ENCODE measurements at regions not wholly inside any gene's neighbourhood (a gene's known extent, or its start where the extent isn't known, plus 50 kb on each side); places are given as distances from the start of the nearest gene placed in this dataset.

- DNase-seq, result no peak
Measured at GRCh38 chr12:93043877-93044209, 114.7 kb upstream of the EEA1 start.

- DNase-seq, result no peak
Measured at GRCh38 chr12:93047118-93047517, 118.0 kb upstream of the EEA1 start.

- DNase-seq, result no peak
Measured at GRCh38 chr12:93048656-93049055, 119.6 kb upstream of the EEA1 start.

GRCh38 chr12:93050026-93050747 lies 121.1 kb upstream of the EEA1 start:
- DNase-seq, result no peak

- no peak for DNase-seq
Measured at GRCh38 chr12:93050748-93051081, 121.6 kb upstream of the EEA1 start.

- DNase-seq, result no peak
Measured at GRCh38 chr12:93054021-93054420, 124.9 kb upstream of the EEA1 start.

- no peak for DNase-seq
Measured at GRCh38 chr12:93055221-93055620, 126.1 kb upstream of the EEA1 start.

- no peak for DNase-seq
Measured at GRCh38 chr12:93056971-93057535, 128.0 kb upstream of the EEA1 start.

- DNase-seq, result no peak
Measured at GRCh38 chr12:93058280-93058679, 129.2 kb upstream of the EEA1 start.

- DNase-seq, result no peak
Measured at GRCh38 chr12:93059288-93059687, 130.2 kb upstream of the EEA1 start.

- no peak for DNase-seq
Measured at GRCh38 chr12:93059925-93060665, 131.0 kb upstream of the EEA1 start.

- no peak for DNase-seq
Measured at GRCh38 chr12:93060666-93061472, 131.8 kb upstream of the EEA1 start.

GRCh38 chr12:93061473-93062419 lies 132.7 kb upstream of the EEA1 start:
- DNase-seq, result peak; percentile 10

- no peak for DNase-seq
Measured at GRCh38 chr12:93065896-93066295, 136.8 kb upstream of the EEA1 start.

GRCh38 chr12:93072340-93072739 lies 143.2 kb upstream of the EEA1 start:
- no peak for DNase-seq

- no peak for DNase-seq
Measured at GRCh38 chr12:93073324-93073723, 144.2 kb upstream of the EEA1 start.

GRCh38 chr12:93078059-93078458 lies 149.0 kb upstream of the EEA1 start:
- DNase-seq, result no peak

GRCh38 chr12:93078577-93078976 lies 149.5 kb upstream of the EEA1 start:
- DNase-seq, result no peak

- no peak for DNase-seq
Measured at GRCh38 chr12:93079271-93079670, 150.2 kb upstream of the EEA1 start.

- DNase-seq, result no peak
Measured at GRCh38 chr12:93079976-93080375, 150.9 kb upstream of the EEA1 start.

GRCh38 chr12:93080452-93080851 lies 151.4 kb upstream of the EEA1 start:
- no peak for DNase-seq

GRCh38 chr12:93080994-93081809 lies 152.1 kb upstream of the EEA1 start:
- no peak for DNase-seq

Data from DMS153 (cell line).